T-helper 1 cell (primary cell): ENCODE measurements at regions not wholly inside any gene's neighbourhood (a gene's known extent, or its start where the extent isn't known, plus 50 kb on each side); places are given as distances from the start of the nearest gene placed in this dataset.
"Not testable (repeated sequence)": the region's sequence is repeated elsewhere in the genome, so short reads cannot be mapped to it uniquely, and the experiment has no call there.

Experiments
- DNase-seq, 5 donors: peaks; one replicate each; pipeline ENCODE4 v3.0.0-alpha.2; 2012 to 2020

GRCh38 chr7:24436131-24436920 lies 136.9 kb upstream of the PALS2 start:
- no peak for DNase-seq

DNA sequence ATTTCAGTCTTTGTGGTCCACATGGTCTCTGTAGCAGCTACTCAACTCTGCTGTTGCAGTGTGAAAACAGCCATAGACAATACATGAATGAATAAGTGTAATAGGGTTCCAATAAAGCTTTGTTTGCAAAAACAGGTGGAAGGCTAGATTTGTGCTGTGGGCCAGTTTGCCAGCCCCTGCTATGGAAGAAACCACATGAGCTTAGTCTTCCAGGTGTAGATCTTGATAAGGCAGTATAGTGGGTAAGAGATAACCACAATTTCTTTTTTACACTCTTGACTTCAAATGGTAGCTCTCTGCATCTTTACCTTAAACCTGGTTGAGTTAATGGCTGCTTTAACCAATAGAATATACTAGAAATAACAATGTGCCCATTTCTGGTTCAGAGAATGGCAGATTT lies 135.0 kb upstream of the PALS2 start:
- no peak for DNase-seq

GRCh38 chr7:24439104-24439503 lies 134.1 kb upstream of the PALS2 start:
- DNase-seq: not testable (repeated sequence)

GRCh38 chr7:24440892-24441291 lies 132.4 kb upstream of the PALS2 start:
- DNase-seq: peak in 1 of 5 donors; percentile 29

- DNase-seq: peak in 1 of 5 donors; percentile 2
Observed at GRCh38 chr7:24441314-24442027, 131.8 kb upstream of the PALS2 start.

DNA sequence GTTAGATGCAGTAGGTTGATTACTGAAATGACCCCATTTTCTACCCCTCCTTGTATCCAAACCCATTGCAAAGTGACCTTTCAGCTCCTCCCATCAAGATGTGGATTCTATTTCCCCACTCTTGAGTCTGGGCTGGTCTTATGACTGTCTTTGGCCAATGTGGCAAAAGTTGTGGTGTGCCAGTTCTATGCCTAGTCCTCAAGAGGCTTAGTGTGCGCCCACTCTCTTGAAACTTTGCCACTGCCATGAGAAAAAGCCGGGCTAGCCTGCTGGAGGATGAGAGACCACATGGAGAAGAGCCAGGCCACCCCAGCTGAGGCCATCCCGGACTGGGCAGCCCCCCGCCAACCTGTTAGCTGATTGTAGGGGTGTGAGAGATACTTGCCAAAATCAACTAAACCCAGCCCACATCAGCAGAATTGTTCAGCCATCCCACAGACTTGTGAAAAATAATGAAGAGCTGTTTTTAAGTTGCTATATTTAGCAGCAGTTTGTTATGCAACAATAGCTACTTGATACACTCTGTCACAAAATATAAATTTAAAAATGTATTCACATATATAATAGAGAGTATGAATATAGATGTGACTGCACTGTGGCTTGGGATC lies 131.0 kb upstream of the PALS2 start:
- no peak for DNase-seq

- no peak for DNase-seq
Observed at GRCh38 chr7:24444666-24445440, 128.4 kb upstream of the PALS2 start.

DNA sequence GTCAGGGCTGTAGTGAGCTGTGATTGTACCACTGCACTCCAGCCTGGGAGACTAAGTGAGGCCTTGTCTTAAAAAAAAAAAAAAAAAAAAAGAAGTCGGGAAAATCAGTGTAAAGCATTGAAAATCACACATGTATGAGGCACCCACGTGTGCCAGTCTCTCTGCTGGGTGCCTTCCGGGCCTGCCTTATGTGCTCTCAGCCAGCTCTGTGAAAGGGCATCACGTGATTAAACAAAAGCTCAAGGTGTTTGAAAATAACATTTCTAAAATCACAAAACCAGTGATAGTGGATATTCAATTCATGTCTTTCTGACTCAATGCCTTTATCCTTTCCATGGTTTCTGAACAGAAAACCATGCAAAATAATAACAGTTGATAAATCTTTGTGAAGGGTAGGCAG lies 125.2 kb upstream of the PALS2 start:
- no peak for DNase-seq

DNA sequence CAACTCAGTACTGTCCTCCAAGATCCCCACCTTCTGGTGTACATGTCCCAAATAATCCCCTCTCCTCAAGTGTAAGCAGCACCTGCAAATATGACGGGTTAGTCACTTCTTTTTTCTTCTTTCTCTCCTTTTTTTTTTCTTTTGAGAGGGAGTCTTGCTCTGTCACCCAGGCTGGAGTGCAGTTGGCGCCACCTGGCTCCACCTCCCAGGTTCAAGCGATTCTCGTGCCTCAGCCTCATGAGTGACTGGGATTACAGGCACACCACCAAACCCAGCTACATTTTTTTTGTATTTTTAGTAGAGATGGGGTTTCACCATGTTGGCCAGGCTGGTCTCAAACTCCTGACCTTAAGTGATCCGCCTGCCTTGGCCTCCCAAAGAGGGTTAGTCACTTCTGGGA lies 123.8 kb upstream of the PALS2 start:
- DNase-seq: not testable (repeated sequence)

DNA sequence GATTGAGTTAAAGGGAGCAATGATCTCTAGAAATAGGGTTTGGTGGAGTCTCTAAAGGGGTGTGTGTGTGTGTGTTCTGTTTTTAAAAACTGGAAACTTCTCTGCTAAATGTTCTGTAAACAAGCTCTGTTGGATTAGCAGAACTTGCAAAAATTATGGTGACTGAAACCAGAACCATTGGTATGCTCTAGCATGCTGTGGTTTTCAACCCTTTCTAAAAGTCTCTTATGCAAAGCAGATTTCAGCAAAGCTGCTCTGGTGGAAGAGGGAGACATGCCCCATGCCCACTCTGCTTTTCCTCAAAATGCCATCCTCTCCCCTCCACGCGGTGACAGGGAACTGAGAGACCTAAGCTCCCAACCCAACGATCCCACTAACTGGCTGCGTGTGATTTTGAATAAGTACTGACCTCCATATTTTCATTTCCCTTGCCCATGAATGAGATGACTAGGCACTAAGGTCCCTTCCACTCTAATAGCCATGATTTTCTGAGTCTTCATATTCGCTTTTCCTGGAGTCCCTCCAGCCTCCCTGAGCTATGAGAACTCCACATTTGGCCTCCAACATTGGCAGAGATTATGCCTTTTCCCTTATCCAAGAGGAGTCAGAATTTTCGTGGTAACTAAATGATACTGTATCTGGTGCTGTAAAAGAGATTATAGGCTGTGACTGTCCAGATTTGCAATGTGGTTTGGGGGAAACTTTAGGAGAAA lies 117.3 kb upstream of the PALS2 start:
- no peak for DNase-seq

GRCh38 chr7:24456526-24457218 lies 116.6 kb upstream of the PALS2 start:
- DNase-seq: no peak

DNA sequence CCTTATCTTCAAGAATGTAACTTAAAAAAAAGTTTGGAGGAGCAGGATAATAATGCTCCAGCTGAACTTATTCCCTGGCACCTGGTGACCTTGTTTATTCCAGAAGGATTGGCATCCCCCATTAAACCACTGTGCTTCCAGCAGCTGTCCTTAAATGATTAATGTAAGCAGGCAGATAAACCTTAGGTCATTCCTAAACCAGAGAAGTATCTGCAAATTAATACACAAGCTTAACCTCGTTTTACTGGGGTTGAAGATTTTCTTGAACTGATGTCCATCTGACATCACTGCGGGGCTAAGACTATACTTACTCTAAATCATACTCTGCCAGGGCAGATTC lies 116.1 kb upstream of the PALS2 start:
- DNase-seq: no peak

DNA sequence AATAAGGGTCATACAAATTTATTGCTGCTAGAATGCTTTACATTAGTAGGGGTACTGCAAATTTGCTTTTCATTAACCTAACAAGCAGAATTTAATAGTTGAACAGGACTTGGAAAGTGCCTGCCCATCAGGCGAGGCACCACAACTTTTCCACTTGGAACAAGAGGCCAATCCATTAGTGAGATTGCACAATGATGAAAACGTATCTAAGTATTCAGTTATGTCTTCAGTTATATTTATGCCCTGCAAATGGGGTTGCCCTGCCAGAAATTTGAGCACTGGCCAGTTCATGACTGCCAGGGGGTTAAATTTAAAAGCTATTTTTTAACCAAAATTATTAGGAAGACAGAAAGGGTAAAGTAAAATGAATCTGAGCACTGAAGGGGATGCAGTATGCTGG lies 111.1 kb upstream of the PALS2 start:
- DNase-seq: no peak

DNA sequence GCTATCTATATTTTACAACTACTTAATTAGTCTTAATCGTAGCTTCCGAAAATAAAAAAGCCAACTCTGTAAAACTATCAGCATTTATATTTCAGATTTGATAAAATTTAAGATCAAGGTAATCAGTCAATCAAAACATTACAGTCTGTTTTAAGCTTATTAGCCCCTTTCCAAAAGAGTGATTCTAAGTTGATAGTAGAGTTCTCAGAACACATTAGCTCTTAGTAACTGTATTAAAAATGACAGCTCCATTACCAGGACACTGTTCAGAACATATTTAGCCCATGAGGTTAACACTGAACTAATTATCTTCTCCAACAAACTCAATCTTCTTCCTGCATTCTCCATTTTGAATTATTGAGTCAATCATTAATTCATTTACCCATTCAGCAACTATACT lies 110.3 kb upstream of the PALS2 start:
- no peak for DNase-seq

DNA sequence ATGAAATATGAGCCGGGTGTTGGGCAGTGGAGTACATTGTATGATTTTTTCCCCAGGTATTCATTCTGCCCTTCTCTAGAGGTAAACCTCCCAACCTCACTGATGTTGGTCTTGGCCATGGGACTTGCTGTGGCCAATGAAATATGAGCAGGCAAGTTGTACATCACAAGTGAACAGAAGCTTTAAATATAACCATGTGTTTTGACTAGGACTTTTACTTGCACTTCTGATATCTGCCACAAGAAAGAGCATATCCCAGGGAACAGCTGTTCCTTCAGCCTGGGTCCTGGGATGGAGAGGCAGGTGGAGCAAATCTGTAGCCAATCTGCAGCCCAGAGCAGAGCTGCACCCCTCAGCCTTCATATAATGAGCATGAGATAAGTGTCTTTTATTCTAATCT lies 109.8 kb upstream of the PALS2 start:
- DNase-seq: no peak

DNA sequence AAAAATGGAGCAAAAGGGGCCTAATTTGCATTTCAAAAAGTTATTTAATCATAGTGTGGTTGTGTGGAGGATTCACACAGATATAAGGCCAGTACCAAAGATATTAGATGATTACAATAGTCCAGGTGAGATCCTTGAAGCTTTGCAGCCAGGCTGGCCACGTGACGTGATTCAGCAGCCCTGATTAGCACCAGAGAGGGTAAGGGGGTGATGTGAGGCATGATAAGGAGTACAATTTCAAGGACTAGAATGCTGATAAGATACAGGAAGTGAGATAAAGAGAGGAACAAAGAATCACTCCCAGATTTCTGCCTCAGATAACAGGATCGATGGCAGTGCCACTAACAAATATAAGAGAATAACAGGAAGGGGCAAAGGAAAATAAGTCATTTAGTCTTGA lies 108.4 kb upstream of the PALS2 start:
- no peak for DNase-seq

DNA sequence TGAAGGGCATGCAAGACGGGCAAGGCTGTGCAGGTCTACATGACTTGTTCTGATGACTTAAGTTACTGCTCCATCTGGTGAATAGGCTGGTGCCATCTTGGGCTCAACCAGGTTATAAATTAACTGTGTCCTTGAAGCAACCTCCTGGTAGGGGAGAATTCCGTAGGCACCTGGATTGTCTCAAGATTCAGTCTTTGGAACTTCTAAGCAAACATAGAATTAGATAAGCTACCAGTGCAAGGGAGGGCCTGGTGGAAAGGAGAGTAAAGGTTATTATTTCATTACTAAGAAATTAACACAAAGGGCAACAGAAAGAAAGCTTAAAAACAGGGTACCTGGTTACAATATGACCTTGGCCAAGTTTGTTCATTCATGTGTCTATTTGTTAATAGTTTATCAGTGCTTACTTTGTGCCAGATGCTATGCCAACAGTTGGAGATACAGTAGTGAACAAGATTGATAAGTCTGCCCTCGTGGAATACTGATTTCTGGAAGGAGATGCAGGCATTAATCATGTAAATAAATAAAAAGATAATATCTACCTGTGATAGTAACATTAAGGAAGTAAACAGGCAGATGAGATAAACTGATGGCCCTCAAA lies 107.0 kb upstream of the PALS2 start:
- DNase-seq: no peak

DNA sequence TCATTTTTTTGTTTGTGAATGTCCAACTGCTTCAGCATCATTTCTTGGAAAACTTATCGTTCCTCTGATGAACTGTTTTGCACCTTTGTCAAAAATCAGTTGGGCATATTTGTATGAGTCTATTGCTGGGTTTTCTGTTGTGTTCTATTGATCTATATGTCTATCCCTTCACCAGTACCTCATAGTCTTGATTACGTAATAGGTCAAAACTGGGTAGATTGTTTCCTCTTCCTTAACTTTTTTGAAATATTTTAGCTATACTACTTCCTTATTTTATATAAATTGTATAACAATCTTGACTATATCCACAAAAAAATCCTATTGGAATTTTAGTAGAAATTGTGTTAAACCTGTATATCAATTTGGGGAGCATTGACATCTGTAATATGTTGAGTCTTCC lies 104.1 kb upstream of the PALS2 start:
- DNase-seq: no peak

DNA sequence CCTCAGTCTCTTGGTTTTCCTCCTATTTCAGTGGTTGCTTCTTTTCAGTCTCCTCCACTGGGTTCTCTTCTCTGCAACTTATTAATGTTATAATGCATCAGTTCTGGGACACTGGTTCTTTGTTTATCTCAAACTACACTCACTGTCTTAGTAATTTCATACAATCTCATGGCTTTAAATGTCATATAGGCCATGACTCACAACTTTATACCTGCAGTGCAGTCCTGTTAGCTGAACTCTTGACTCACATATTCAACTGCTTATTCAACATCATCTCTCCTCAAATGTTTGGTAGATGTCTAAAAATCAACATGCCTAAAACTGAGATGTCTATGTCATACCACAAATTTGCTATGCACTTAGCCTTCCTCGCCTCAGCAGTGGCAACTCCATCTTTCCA lies 101.2 kb upstream of the PALS2 start:
- no peak for DNase-seq

- no peak for DNase-seq
Observed at GRCh38 chr7:24475166-24475961, 97.9 kb upstream of the PALS2 start.

GRCh38 chr7:24476227-24476626 lies 97.0 kb upstream of the PALS2 start:
- DNase-seq: no peak
